ENCODE measurements at regions not wholly inside any gene's neighbourhood (a gene's known extent, or its start where the extent isn't known, plus 50 kb on each side); places are given as distances from the start of the nearest gene placed in this dataset.
"Not testable (repeated sequence)": the region's sequence is repeated elsewhere in the genome, so short reads cannot be mapped to it uniquely, and the experiment has no call there.

GRCh38 chr3:135622215-135622614 is 343.3 kb upstream of the PPP2R3A start:
- FAIRE-seq (no peak), DNase-seq (ENCODE audit: extremely low spot score, insufficient read length, low read depth) (no peak)

- no peak for DNase-seq (ENCODE audit: extremely low spot score, insufficient read length, low read depth)
Measured at GRCh38 chr3:135622656-135623055, 342.9 kb upstream of the PPP2R3A start.

GRCh38 chr3:135623558-135623957 is 342.0 kb upstream of the PPP2R3A start:
- no peak for FAIRE-seq
- DNase-seq (ENCODE audit: extremely low spot score, insufficient read length, low read depth): no peak

More at GRCh38 chr3:135622656-135623055, 342.9 kb upstream of the PPP2R3A start:
- FAIRE-seq: no peak

GRCh38 chr3:135627057-135627456 is 338.5 kb upstream of the PPP2R3A start:
- FAIRE-seq: no peak
- no peak for DNase-seq (ENCODE audit: extremely low spot score, insufficient read length, low read depth)

GRCh38 chr3:135629701-135630408 is 335.7 kb upstream of the PPP2R3A start:
- no peak for DNase-seq (ENCODE audit: extremely low spot score, insufficient read length, low read depth)
- no peak for FAIRE-seq

- FAIRE-seq (no peak), DNase-seq (ENCODE audit: extremely low spot score, insufficient read length, low read depth) (no peak)
Measured at GRCh38 chr3:135632556-135633065, 332.9 kb upstream of the PPP2R3A start.

- no peak for FAIRE-seq
- DNase-seq (ENCODE audit: extremely low spot score, insufficient read length, low read depth): no peak
Measured at GRCh38 chr3:135633078-135633477, 332.4 kb upstream of the PPP2R3A start.

GRCh38 chr3:135636596-135636995 is 328.9 kb upstream of the PPP2R3A start:
- FAIRE-seq: no peak
- DNase-seq (ENCODE audit: extremely low spot score, insufficient read length, low read depth): no peak

GRCh38 chr3:135637013-135637412 is 328.5 kb upstream of the PPP2R3A start:
- FAIRE-seq (no peak), DNase-seq (ENCODE audit: extremely low spot score, insufficient read length, low read depth) (no peak)

- FAIRE-seq: no peak
- DNase-seq (ENCODE audit: extremely low spot score, insufficient read length, low read depth): no peak
Measured at GRCh38 chr3:135641761-135642160, 323.8 kb upstream of the PPP2R3A start.

GRCh38 chr3:135645541-135645940 is 320.0 kb upstream of the PPP2R3A start:
- DNase-seq (ENCODE audit: extremely low spot score, insufficient read length, low read depth) (no peak), FAIRE-seq (no peak)

GRCh38 chr3:135646873-135647272 is 318.7 kb upstream of the PPP2R3A start:
- FAIRE-seq (no peak), DNase-seq (ENCODE audit: extremely low spot score, insufficient read length, low read depth) (no peak)

- FAIRE-seq (no peak), DNase-seq (ENCODE audit: extremely low spot score, insufficient read length, low read depth) (no peak)
Measured at GRCh38 chr3:135649361-135649760, 316.2 kb upstream of the PPP2R3A start.

GRCh38 chr3:135650309-135650708 is 315.2 kb upstream of the PPP2R3A start:
- FAIRE-seq (no peak), DNase-seq (ENCODE audit: extremely low spot score, insufficient read length, low read depth) (no peak)

GRCh38 chr3:135652388-135652787 is 313.1 kb upstream of the PPP2R3A start:
- DNase-seq (ENCODE audit: extremely low spot score, insufficient read length, low read depth): no peak

GRCh38 chr3:135655328-135655727 is 310.2 kb upstream of the PPP2R3A start:
- no peak for FAIRE-seq
- no peak for DNase-seq (ENCODE audit: extremely low spot score, insufficient read length, low read depth)

More at GRCh38 chr3:135652388-135652787, 313.1 kb upstream of the PPP2R3A start:
- no peak for FAIRE-seq

GRCh38 chr3:135658451-135658850 is 307.1 kb upstream of the PPP2R3A start:
- not testable (repeated sequence) for DNase-seq (ENCODE audit: extremely low spot score, insufficient read length, low read depth); FAIRE-seq

- no peak for FAIRE-seq
Measured at GRCh38 chr3:135667061-135667460, 298.5 kb upstream of the PPP2R3A start.

GRCh38 chr3:135674508-135674907 is 291.0 kb upstream of the PPP2R3A start:
- no peak for DNase-seq (ENCODE audit: extremely low spot score, insufficient read length, low read depth)
- FAIRE-seq: no peak

More at GRCh38 chr3:135667061-135667460, 298.5 kb upstream of the PPP2R3A start:
- DNase-seq (ENCODE audit: extremely low spot score, insufficient read length, low read depth): no peak

GRCh38 chr3:135678386-135678785 is 287.1 kb upstream of the PPP2R3A start:
- FAIRE-seq: no peak

GRCh38 chr3:135688003-135688402 is 277.5 kb upstream of the PPP2R3A start:
- no peak for DNase-seq (ENCODE audit: extremely low spot score, insufficient read length, low read depth)
- FAIRE-seq: no peak

More at GRCh38 chr3:135678386-135678785, 287.1 kb upstream of the PPP2R3A start:
- no peak for DNase-seq (ENCODE audit: extremely low spot score, insufficient read length, low read depth)

- FAIRE-seq (no peak), DNase-seq (ENCODE audit: extremely low spot score, insufficient read length, low read depth) (no peak)
Measured at GRCh38 chr3:135690664-135691063, 274.9 kb upstream of the PPP2R3A start.

Measured in GM18507 (cell line).